MM.1S (cell line): ENCODE measurements at regions not wholly inside any gene's neighbourhood (a gene's known extent, or its start where the extent isn't known, plus 50 kb on each side); places are given as distances from the start of the nearest gene placed in this dataset.
"Not testable (repeated sequence)": the region's sequence is repeated elsewhere in the genome, so short reads cannot be mapped to it uniquely, and the experiment has no call there.

Experiments
- EZH2 ChIP-seq: fragments of 300-600 bp; sonication (generic); optimal IDR thresholded peaks from 2 replicates; pipeline ENCODE3; 2017; ENCODE audit warnings: low read depth, mild to moderate bottlenecking, antibody characterized with exemption, low read length, mixed read lengths
- TF ChIP-seq, protein P1 (sequence below): fragments of 300-600 bp; sonication (generic); IDR thresholded peaks from 2 replicates; pipeline ENCODE4 v1.5.1; 2016; ENCODE audit warnings: antibody characterized with exemption, low read length, mixed read lengths

DNA sequence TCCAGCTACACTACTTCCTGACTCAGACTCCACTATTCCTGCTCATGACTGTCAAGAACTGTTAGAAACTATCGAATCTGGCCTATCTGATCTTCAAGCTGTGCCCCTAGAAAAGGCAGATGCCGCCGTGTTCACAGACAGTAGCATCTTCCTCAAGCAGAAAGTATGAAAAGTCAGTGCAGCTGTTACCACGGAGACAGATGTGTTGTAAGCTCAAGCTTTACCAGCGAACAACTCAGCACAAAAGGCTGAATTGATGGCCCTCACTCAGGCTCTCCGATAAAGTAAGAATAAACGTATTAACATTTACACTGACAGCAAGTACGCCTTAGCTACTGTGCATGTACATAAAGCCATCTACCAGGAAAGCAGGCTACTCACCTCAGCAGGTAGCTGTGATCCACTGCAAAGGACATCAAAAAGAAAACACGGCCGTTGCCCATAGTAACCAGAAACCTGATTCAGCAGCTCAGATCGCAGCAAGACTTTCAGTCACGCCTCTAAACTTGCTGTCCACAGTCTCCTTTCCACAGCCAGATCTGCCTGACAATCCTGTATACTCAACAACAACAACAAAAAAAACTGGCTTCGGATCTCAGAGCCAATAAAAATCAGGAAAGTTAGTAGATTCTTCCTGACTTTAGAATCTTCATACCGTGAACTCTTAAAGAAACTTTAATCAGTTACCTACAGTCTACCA is 97.5 kb upstream of the FAM90A26 start:
- TF ChIP-seq EZH2: not testable (repeated sequence)
- TF ChIP-seq, protein P1, sequence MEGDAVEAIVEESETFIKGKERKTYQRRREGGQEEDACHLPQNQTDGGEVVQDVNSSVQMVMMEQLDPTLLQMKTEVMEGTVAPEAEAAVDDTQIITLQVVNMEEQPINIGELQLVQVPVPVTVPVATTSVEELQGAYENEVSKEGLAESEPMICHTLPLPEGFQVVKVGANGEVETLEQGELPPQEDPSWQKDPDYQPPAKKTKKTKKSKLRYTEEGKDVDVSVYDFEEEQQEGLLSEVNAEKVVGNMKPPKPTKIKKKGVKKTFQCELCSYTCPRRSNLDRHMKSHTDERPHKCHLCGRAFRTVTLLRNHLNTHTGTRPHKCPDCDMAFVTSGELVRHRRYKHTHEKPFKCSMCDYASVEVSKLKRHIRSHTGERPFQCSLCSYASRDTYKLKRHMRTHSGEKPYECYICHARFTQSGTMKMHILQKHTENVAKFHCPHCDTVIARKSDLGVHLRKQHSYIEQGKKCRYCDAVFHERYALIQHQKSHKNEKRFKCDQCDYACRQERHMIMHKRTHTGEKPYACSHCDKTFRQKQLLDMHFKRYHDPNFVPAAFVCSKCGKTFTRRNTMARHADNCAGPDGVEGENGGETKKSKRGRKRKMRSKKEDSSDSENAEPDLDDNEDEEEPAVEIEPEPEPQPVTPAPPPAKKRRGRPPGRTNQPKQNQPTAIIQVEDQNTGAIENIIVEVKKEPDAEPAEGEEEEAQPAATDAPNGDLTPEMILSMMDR: not testable (repeated sequence)
